Gastrocnemius medialis (tissue), 4 donors: ENCODE measurements at regions not wholly inside any gene's neighbourhood (a gene's known extent, or its start where the extent isn't known, plus 50 kb on each side); places are given as distances from the start of the nearest gene placed in this dataset.
"Not testable (repeated sequence)": the region's sequence is repeated elsewhere in the genome, so short reads cannot be mapped to it uniquely, and the experiment has no call there.

ENCODE experiments used
- ATAC-seq, 2 donors: fragments of 150-250 bp; one replicate each; pipeline ENCODE4 v1.9.1; 2016
- DNase-seq, 2 donors: peaks; one replicate each; pipeline ENCODE4 v3.0.0-alpha.2; 2019
- H3K27ac ChIP-seq, 4 donors: fragments of 200-600 bp; sonication (generic); 1 replicate in 1 of 4; 2 replicates in 3 of 4; pipeline ENCODE4 v1.5.1; 2016 to 2018; ENCODE audit warnings: mild to moderate bottlenecking in 2 of 4, moderate library complexity in 1 of 4
- H3K27me3 ChIP-seq, 3 donors: fragments of 200-600 bp; sonication (generic) in 2 of 3; 1 replicate in 1 of 3; 2 replicates in 2 of 3; pipeline versions ENCODE4 v1.5.1 to v1.6.0; 2016 to 2019; ENCODE audit warnings: mild to moderate bottlenecking in 1 of 3, moderate library complexity in 1 of 3
- H3K36me3 ChIP-seq, 2 donors: fragments of 200-600 bp; sonication (generic) in 1 of 2; one replicate each; pipeline ENCODE4 v1.5.1; 2017 to 2018
- H3K4me1 ChIP-seq, 2 donors: fragments of 200-600 bp; sonication (generic) in 1 of 2; one replicate each; pipeline ENCODE4 v1.5.1; 2016 to 2017; ENCODE audit warnings: mild to moderate bottlenecking in 2 of 2
- H3K4me3 ChIP-seq, 4 donors: fragments of 200-600 bp; sonication (generic) in 3 of 4; 1 replicate in 1 of 4; 2 replicates in 3 of 4; pipeline ENCODE4 v1.5.1; 2016 to 2019; ENCODE audit warnings: mild to moderate bottlenecking in 2 of 4
- H3K9me3 ChIP-seq, 3 donors: fragments of 200-600 bp; sonication (generic) in 2 of 3; 1 replicate in 1 of 3; 2 replicates in 2 of 3; pipeline ENCODE4 v1.5.1; 2016 to 2019
- POLR2A ChIP-seq, 2 donors: fragments of 450-650 bp; IDR thresholded peaks; one replicate each; pipeline ENCODE4 v1.6.1; 2017; ENCODE audit warnings: antibody characterized with exemption in 2 of 2, mild to moderate bottlenecking in 2 of 2, moderate library complexity in 2 of 2
- in situ Hi-C, 4 donors: fragments of 200-750 bp; cut with MboI; loops; one replicate each; pipeline versions ENCODE4 v1.15.0 to v1.8.0; 2017; ENCODE audit warnings: low sequenced_read_pairs in 4 of 4
- intact Hi-C: fragments of 100-400 bp; cut with DNase I; formaldehyde crosslinking; loops from one replicate; pipeline ENCODE4 v1.15.1; 2023; ENCODE audit warnings: low total_unique reads
- TF ChIP-seq, protein P1 (sequence below), 5 experiments: fragments of 450-650 bp in 3 of 5; fragments of 200-600 bp in 2 of 5; sonication (generic) in 2 of 5; IDR thresholded peaks in 4 of 5; conservative IDR thresholded peaks in 1 of 5; 1 replicate in 4 of 5; 2 replicates in 1 of 5; pipeline ENCODE4 v1.5.1; 2016 to 2019; ENCODE audit warnings: antibody characterized with exemption in 5 of 5, mild to moderate bottlenecking in 3 of 5, moderate library complexity in 3 of 5

DNA sequence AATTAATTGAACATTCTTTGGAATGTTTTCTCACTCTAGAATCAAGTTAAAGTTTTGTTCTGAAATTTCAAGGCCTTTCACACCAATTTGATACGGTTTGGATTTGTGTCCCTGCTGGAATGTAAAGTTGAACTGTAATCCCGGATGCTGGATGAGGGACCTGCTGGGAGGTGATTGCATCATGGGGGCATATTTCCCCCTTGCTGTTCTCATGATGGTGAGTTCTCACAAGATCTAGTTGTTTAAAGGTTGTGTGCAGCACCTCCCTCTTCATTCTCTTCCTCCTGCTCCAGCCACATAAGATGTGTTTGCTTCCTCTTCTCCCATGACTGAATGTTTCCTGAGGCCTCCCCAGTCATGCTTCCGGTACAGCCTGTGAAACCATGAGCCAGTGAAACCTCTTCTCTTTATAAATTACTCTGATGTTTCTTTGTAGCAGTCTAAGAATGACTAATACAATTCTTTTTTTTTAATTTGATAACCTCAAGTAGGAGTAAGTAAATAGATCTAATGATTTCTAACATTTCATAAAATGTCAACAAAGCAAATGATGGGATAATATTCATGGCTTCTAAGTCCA is 144.2 kb upstream of the CDH7 start:
- no peaks in the 10 kb centered on the region for H3K4me1 ChIP-seq
- H3K27me3 ChIP-seq, result no peaks in the 10 kb centered on the region
- no peak overlapping the region for H3K27ac ChIP-seq
- in situ Hi-C loops (no loop called here), intact Hi-C loops (no loop called here)
- H3K4me3 ChIP-seq, result no peak overlapping the region
- ATAC-seq, result no peak
- no peak for DNase-seq
- H3K9me3 ChIP-seq, result no peaks in the 10 kb centered on the region
- no peak for TF ChIP-seq POLR2A (IDR thresholded peaks at IDR 0.05)
- TF ChIP-seq, protein P1, sequence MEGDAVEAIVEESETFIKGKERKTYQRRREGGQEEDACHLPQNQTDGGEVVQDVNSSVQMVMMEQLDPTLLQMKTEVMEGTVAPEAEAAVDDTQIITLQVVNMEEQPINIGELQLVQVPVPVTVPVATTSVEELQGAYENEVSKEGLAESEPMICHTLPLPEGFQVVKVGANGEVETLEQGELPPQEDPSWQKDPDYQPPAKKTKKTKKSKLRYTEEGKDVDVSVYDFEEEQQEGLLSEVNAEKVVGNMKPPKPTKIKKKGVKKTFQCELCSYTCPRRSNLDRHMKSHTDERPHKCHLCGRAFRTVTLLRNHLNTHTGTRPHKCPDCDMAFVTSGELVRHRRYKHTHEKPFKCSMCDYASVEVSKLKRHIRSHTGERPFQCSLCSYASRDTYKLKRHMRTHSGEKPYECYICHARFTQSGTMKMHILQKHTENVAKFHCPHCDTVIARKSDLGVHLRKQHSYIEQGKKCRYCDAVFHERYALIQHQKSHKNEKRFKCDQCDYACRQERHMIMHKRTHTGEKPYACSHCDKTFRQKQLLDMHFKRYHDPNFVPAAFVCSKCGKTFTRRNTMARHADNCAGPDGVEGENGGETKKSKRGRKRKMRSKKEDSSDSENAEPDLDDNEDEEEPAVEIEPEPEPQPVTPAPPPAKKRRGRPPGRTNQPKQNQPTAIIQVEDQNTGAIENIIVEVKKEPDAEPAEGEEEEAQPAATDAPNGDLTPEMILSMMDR (IDR thresholded peaks at IDR 0.05 in 4 of 5, conservative IDR thresholded peaks at IDR 0.05 in 1 of 5), result no peak
- no peaks in the 10 kb centered on the region for H3K36me3 ChIP-seq

DNA sequence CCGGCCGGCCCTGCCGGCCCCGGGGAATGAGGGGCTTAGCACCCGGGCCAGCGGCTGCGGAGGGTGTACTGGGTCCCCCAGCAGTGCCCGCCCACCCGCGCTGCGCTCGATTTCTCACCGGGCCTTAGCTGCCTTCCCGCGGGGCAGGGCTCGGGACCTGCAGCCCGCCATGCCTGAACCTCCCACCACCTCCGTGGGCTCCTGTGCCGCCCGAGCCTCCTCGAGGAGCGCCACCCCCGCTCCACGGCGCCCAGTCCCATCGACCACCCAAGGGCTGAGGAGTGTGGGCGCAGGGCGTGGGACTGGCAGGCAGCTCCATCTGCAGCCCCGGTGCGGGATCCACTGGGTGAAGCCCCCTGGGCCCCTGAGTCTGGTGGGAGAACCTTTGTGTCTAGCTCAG is 145.5 kb upstream of the CDH7 start:
- DNase-seq, H3K27me3 ChIP-seq, intact Hi-C loops, H3K36me3 ChIP-seq, ATAC-seq, H3K9me3 ChIP-seq, H3K27ac ChIP-seq, in situ Hi-C loops, H3K4me1 ChIP-seq, H3K4me3 ChIP-seq: not testable (repeated sequence)

DNA sequence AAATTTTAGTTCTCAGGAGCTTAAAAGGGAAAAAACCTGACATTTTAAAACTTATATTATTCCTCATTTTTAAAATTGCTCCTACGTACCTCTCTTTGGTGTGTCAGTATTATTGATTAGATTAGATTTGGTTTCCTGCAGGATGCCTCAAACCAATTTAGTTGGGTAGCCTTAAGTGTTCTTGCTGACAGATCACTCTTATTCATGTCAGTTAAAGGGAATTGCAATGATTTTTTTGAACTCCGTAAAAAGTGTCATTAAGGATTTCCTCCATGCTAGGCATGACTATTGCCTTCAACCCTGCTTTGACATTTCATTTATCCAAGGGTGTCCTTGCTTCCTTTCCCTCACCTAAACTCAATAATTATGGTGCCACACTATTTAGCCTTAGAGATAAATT is 149.0 kb upstream of the CDH7 start:
- Histone ChIP-seq H3K27ac (no peak overlapping the region), H3K9me3 (no peaks in the 10 kb centered on the region), H3K4me1 (no peaks in the 10 kb centered on the region), H3K27me3 (no peaks in the 10 kb centered on the region), H3K4me3 (no peak overlapping the region), H3K36me3 (no peaks in the 10 kb centered on the region)
- ATAC-seq, result no peak
- intact Hi-C loops, result no loop called here
- in situ Hi-C loops, result no loop called here
- TF ChIP-seq, protein P1 (IDR thresholded peaks at IDR 0.05 in 4 of 5, conservative IDR thresholded peaks at IDR 0.05 in 1 of 5), result no peak
- no peak for TF ChIP-seq POLR2A (IDR thresholded peaks at IDR 0.05)
- no peak for DNase-seq

DNA sequence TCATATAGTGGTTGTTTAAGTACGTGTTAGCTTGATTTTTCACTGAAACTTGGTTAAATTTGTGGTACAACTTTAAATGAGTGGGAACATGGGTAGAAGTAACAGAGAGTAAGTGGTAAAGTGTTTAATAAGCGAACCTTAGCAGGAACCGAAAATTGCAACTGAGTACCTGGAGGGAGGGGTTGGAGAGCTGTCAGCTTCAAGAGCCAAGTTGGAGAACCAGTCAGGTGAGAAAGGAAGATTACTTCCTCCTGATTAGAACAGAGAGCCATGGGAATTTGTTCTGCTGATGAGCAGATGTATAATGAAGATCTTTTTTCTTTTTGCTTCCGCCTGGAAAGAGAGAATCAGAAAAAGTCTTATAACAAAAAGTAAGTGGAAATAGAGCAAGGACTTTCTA is 158.4 kb upstream of the CDH7 start:
- in situ Hi-C loops, result no loop called here
- no peaks in the 10 kb centered on the region for H3K9me3 ChIP-seq
- H3K4me1 ChIP-seq, result no peaks in the 10 kb centered on the region
- no peaks in the 10 kb centered on the region for H3K36me3 ChIP-seq
- ATAC-seq (no peak), DNase-seq (no peak)
- no peak overlapping the region for H3K27ac ChIP-seq
- no peaks in the 10 kb centered on the region for H3K27me3 ChIP-seq
- TF ChIP-seq, protein P1 (IDR thresholded peaks at IDR 0.05 in 4 of 5, conservative IDR thresholded peaks at IDR 0.05 in 1 of 5), result no peak
- TF ChIP-seq POLR2A (IDR thresholded peaks at IDR 0.05), result no peak
- no peak overlapping the region for H3K4me3 ChIP-seq
- intact Hi-C loops, result no loop called here

DNA sequence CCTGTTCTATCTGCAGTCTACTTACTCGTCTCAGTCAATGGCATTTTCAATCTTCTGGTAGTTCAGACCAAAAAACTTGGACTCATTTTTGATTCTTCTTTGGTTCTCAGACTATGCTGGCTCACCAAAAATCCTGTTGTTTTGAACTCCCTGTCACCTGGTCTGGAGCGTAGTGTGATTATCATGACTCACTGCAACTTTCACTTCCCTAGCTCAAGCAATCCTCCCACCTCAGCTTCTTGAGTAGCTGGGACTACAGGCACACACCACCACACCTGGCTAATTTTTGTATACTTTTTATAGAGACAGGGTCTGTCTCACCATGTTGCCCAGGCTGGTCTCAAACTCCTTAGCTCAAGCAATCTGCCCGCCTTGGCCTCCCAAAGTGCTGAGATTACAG is 163.3 kb upstream of the CDH7 start:
- Histone ChIP-seq H3K9me3 (no peaks in the 10 kb centered on the region), H3K27me3 (no peaks in the 10 kb centered on the region), H3K4me3 (no peak overlapping the region), H3K27ac (no peak overlapping the region), H3K36me3 (no peaks in the 10 kb centered on the region), H3K4me1 (no peaks in the 10 kb centered on the region)
- DNase-seq, result no peak
- intact Hi-C loops (no loop called here), in situ Hi-C loops (no loop called here)
- no peak for TF ChIP-seq POLR2A (IDR thresholded peaks at IDR 0.05)
- TF ChIP-seq, protein P1 (IDR thresholded peaks at IDR 0.05 in 4 of 5, conservative IDR thresholded peaks at IDR 0.05 in 1 of 5), result no peak
- no peak for ATAC-seq

DNA sequence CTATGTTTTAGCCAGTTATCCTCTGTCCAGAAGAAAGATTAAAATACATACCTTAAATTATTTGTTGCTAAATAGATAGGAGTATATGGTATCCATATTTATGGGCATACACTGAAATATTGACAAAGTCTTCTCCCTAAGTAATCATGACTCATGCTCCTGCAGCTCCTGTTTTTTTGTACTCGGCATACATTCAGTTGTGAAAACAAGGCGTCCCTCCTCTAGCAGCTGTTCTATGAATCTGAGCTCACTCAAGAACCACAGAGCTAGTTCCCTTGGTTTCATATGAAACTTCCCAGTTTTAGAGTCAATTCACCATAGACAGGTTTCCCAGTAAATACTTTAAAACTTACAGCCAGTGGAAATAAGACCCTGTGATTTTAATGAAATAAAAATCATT is 168.7 kb upstream of the CDH7 start:
- H3K27me3 ChIP-seq, DNase-seq, ATAC-seq, H3K27ac ChIP-seq, H3K4me1 ChIP-seq, H3K36me3 ChIP-seq, intact Hi-C loops, H3K9me3 ChIP-seq, in situ Hi-C loops, H3K4me3 ChIP-seq: not testable (repeated sequence)
